Parathyroid adenoma (tissue), 2 donors: ENCODE measurements at regions not wholly inside any gene's neighbourhood (a gene's known extent, or its start where the extent isn't known, plus 50 kb on each side); places are given as distances from the start of the nearest gene placed in this dataset.

Experiments
- H2AFZ ChIP-seq: fragments of 300-600 bp; sonication (generic); one replicate; pipeline ENCODE4 v1.7.0; 2017; ENCODE audit warnings: antibody characterized with exemption, mild to moderate bottlenecking
- H3K27ac ChIP-seq: fragments of 300-600 bp; sonication (generic); one replicate; pipeline ENCODE4 v1.7.0; 2017
- H3K27me3 ChIP-seq: fragments of 300-600 bp; sonication (generic); one replicate; pipeline ENCODE4 v1.7.0; 2017; ENCODE audit warnings: low read length; ENCODE audit not compliant: control insufficient read depth, insufficient read depth
- H3K36me3 ChIP-seq: fragments of 300-600 bp; sonication (generic); one replicate; pipeline ENCODE4 v1.7.0; 2017; ENCODE audit warnings: low read length; ENCODE audit not compliant: control insufficient read depth, insufficient read depth
- H3K4me1 ChIP-seq: fragments of 300-600 bp; sonication (generic); one replicate; pipeline ENCODE4 v1.7.0; 2017; ENCODE audit warnings: control low read depth
- H3K4me2 ChIP-seq: fragments of 300-600 bp; sonication (generic); one replicate; pipeline ENCODE4 v1.7.0; 2017; ENCODE audit warnings: low read length
- H3K4me3 ChIP-seq: fragments of 300-600 bp; sonication (generic); one replicate; pipeline ENCODE4 v1.7.0; 2017; ENCODE audit warnings: low read depth, low read length
- H3K79me2 ChIP-seq: fragments of 300-600 bp; sonication (generic); one replicate; pipeline ENCODE4 v1.7.0; 2017; ENCODE audit warnings: control low read depth
- H3K9ac ChIP-seq: fragments of 300-600 bp; sonication (generic); one replicate; pipeline ENCODE4 v1.7.0; 2017; ENCODE audit warnings: mild to moderate bottlenecking
- H3K9me3 ChIP-seq: fragments of 300-600 bp; sonication (generic); one replicate; pipeline ENCODE4 v1.7.0; 2017; ENCODE audit warnings: low read length; ENCODE audit not compliant: control insufficient read depth
- TF ChIP-seq, protein P1 (sequence below): fragments of 300-600 bp; sonication (generic); IDR thresholded peaks from one replicate; pipeline ENCODE4 v1.7.0; 2017; ENCODE audit warnings: antibody characterized with exemption, mild to moderate bottlenecking
- donor health status: primary hyperparathyroidism.

DNA sequence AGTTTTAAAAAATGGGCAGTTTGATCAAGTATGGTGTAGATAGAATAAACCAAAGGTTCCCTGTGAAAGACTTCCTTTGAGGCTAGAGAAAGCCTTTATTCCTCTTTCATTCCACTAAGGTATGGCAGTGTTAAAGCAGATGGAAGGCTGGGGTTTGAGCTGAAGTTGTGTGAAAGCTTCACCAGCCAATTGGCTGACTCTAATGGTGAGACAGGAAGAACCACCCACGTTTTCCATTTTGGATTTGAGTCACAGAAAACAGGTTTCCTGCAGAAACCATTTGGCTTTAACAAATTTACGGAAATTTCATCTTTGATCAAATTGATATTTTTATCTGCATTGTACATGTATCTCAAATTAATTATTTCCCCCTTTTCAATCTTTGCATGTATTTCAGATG, 455.0 kb downstream of the PCNX1 start:
- no peak overlapping the region for H3K4me2 ChIP-seq
- no peak overlapping the region for H3K27ac ChIP-seq
- peaks cover 6% of the 10 kb centered on the region for H3K79me2 ChIP-seq
- H3K27me3 ChIP-seq = no peaks in the 10 kb centered on the region
- peaks cover 10% of the 10 kb centered on the region for H3K4me1 ChIP-seq
- H3K4me3 ChIP-seq = no peak overlapping the region
- TF ChIP-seq, protein P1, sequence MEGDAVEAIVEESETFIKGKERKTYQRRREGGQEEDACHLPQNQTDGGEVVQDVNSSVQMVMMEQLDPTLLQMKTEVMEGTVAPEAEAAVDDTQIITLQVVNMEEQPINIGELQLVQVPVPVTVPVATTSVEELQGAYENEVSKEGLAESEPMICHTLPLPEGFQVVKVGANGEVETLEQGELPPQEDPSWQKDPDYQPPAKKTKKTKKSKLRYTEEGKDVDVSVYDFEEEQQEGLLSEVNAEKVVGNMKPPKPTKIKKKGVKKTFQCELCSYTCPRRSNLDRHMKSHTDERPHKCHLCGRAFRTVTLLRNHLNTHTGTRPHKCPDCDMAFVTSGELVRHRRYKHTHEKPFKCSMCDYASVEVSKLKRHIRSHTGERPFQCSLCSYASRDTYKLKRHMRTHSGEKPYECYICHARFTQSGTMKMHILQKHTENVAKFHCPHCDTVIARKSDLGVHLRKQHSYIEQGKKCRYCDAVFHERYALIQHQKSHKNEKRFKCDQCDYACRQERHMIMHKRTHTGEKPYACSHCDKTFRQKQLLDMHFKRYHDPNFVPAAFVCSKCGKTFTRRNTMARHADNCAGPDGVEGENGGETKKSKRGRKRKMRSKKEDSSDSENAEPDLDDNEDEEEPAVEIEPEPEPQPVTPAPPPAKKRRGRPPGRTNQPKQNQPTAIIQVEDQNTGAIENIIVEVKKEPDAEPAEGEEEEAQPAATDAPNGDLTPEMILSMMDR = no peak
- H3K9ac ChIP-seq = no peak overlapping the region
- H2AFZ ChIP-seq = no peak overlapping the region
- H3K36me3 ChIP-seq = no peaks in the 10 kb centered on the region
- no peaks in the 10 kb centered on the region for H3K9me3 ChIP-seq

DNA sequence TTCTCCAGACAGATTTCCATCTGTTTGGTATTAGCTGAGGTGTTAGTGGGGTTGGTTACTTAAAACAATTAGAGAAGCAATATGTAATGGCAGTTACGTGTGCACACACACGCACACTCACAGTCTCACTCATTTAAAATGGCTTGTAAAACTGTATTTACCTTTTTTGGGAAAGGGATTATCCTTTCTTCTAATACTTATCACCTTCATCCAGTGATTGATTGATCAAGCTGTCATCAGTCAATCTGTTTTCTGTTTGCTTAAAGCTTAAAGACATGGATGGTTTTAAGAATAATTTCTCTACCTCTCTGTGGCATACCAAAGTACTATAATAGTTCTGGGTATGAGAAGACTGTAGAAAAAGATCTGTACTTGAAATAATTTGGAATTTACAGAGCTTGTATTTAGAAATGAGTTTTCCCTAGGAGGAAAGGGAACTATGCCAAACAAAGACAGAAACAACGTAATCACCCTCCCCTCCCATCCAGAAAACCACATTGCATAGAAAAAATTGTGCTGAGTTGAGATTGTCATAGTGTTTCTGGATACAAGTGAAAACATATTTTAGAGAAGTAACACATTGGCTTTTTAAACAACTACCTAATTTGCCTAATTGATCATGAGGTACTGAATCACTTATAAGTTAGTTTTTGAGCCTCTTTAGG, 455.8 kb downstream of the PCNX1 start:
- no peaks in the 10 kb centered on the region for H3K36me3 ChIP-seq
- peaks cover 10% of the 10 kb centered on the region for H3K4me1 ChIP-seq
- peaks cover 6% of the 10 kb centered on the region for H3K79me2 ChIP-seq
- H3K9ac ChIP-seq = no peak overlapping the region
- H3K4me3 ChIP-seq = no peak overlapping the region
- H3K4me2 ChIP-seq = peak overlapping the region; percentile 6
- no peak overlapping the region for H3K27ac ChIP-seq
- H3K9me3 ChIP-seq = no peaks in the 10 kb centered on the region
- TF ChIP-seq, protein P1 = no peak
- H3K27me3 ChIP-seq = no peaks in the 10 kb centered on the region
- H2AFZ ChIP-seq = no peak overlapping the region

DNA sequence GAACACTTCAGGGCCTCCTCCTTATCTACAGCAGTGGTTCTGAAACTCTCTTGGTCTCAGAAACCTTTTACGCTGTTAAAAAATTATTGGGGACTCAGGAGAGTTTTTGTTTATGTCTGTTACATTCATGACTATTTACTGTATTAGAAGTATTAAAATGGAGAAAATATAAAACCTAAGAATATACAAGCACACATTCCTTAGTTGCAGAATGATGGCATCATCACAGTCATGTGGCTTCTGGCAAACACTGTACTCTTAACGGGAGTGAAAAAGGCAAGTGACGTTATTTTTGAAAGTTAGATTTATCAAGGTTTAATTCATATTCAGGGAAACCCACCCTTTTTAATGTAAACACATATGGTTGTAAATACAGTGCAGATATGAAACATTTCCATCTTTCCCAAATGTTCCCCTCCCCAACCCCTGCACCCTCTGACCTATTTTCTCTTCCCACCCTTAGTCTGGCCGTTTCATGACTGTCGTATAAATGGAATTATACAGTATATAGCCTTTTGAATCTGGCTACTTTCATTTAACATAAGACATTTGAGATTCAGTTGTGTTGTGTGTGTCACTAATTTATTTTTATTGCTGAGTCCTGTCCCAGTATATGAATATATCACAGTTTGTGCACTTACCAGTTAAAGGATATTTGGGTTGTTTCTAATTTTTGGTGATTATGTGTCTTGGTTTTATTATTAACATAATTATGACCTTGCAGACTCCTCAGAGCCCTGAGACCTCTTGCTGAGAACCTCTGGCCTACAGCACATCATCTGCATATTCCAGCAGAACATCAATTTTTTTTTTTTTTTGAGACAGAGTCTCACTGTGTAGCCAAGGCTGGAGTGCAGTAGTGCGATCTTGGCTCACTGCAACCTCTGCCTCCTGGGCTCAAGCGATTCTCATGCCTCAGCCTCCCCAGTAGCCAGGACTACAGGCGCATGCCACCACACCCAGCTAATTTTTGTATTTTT, 457.0 kb downstream of the PCNX1 start:
- peaks cover 10% of the 10 kb centered on the region for H3K4me1 ChIP-seq
- no peaks in the 10 kb centered on the region for H3K36me3 ChIP-seq
- no peak overlapping the region for H3K27ac ChIP-seq

DNA sequence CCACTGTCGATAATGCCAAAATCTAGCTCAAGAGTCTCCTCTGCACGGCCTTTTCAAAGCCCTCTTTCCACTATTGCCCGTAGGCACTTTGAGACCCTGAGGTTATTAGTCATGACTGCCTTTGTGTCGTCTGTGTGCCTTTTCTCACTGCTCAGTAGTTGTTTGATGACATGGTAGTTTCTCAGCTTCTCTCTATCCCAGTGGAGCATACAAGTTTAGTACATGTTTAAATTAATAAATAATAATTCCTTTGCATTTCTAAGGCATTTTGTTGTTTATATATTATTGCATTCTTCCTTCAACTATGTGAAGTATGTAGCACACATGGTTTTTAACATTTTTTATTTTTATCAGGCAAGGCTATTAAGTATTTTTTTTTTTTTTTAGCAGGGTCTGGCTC, 458.1 kb downstream of the PCNX1 start:
- Histone ChIP-seq H3K27me3 (no peaks in the 10 kb centered on the region), H3K79me2 (no peaks in the 10 kb centered on the region), H2AFZ (no peak overlapping the region), H3K9ac (no peak overlapping the region), H3K4me2 (no peak overlapping the region), H3K9me3 (no peaks in the 10 kb centered on the region), H3K27ac (no peak overlapping the region), H3K36me3 (no peaks in the 10 kb centered on the region), H3K4me1 (peaks cover 8% of the 10 kb centered on the region), H3K4me3 (no peak overlapping the region)
- TF ChIP-seq, protein P1 = no peak

More for the DNA sequence above, 457.0 kb downstream of the PCNX1 start:
- Histone ChIP-seq H3K9ac (no peak overlapping the region), H3K4me2 (no peak overlapping the region), H3K27me3 (no peaks in the 10 kb centered on the region), H3K4me3 (no peak overlapping the region), H3K79me2 (no peaks in the 10 kb centered on the region), H3K9me3 (no peaks in the 10 kb centered on the region), H2AFZ (no peak overlapping the region)
- TF ChIP-seq, protein P1 = no peak
